Calu3 (cell line): ENCODE measurements at regions not wholly inside any gene's neighbourhood (a gene's known extent, or its start where the extent isn't known, plus 50 kb on each side); places are given as distances from the start of the nearest gene placed in this dataset.

Source experiments
- BruUV-seq: library from RNA; stranded (reverse); fragments of 400-500 nt; replicated peaks from 2 replicates; lab custom pipeline; 2021; lab: Mats Ljungman, UMichigan
- CTCF ChIA-PET: fragments of 300-600 bp; sonication (Branson Sonifier 250); formaldehyde crosslinking; loops from one replicate; lab custom pipeline; 2022; ENCODE audit warnings: antibody characterized with exemption; lab: Charles Lee
- DNase-seq: peaks from one replicate; pipeline ENCODE4 v3.0.0; 2022
- H3K27ac Mint-ChIP-seq: one replicate; pipeline ENCODE4 v1.8.0; 2022; ENCODE audit warnings: mixed read lengths; ENCODE audit not compliant: unreplicated experiment
- H3K27me3 Mint-ChIP-seq: one replicate; pipeline ENCODE4 v1.8.0; 2022; ENCODE audit warnings: mixed read lengths; ENCODE audit not compliant: unreplicated experiment
- H3K36me3 Mint-ChIP-seq: one replicate; pipeline ENCODE4 v1.8.0; 2022; ENCODE audit warnings: mild to moderate bottlenecking, moderate library complexity, mixed read lengths; ENCODE audit not compliant: insufficient read depth, unreplicated experiment
- H3K4me1 Mint-ChIP-seq: one replicate; pipeline ENCODE4 v1.8.0; 2022; ENCODE audit warnings: mild to moderate bottlenecking, low read depth, mixed read lengths; ENCODE audit not compliant: unreplicated experiment
- H3K4me3 Mint-ChIP-seq: one replicate; pipeline ENCODE4 v1.8.0; 2022; ENCODE audit warnings: mild to moderate bottlenecking, low read depth, moderate library complexity, mixed read lengths; ENCODE audit not compliant: unreplicated experiment
- H3K9me3 Mint-ChIP-seq: one replicate; pipeline ENCODE4 v1.8.0; 2022; ENCODE audit warnings: low read depth, mixed read lengths; ENCODE audit not compliant: unreplicated experiment
- intact Hi-C: fragments of 100-400 bp; cut with micrococcal nuclease; formaldehyde crosslinking; loops from one replicate; pipeline ENCODE4 v1.10.0; 2022; ENCODE audit not compliant: unreplicated experiment
- TF ChIP-seq, protein P1 (sequence below): fragments of 200-600 bp; IDR thresholded peaks from one replicate; pipeline ENCODE4 v1.8.0; 2022; ENCODE audit warnings: antibody characterized with exemption; ENCODE audit not compliant: unreplicated experiment

DNA sequence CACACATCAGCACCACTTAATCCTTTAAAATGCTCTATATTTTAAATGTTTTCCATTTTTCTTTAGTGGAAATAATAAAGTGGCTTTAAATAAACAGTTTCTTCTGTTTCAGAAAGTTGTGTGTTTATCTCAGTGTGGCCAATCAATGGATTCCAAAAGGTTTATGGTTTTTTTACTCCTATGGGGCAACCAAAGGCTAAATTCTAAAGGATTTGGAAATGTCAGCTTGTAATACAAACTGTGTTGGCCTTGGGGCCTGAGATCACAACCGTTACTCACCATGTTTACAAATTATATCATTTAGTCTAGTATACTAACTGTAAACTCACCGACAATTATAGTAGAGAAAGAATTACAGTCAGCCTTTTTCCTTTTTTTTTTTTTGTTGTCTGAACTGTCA, 827.2 kb downstream of the EPHA4 start:
- no TSS peak for BruUV-seq
- Mint-ChIP-seq H3K27me3 (no peaks in the 10 kb centered on the region), H3K9me3 (no peaks in the 10 kb centered on the region), H3K36me3 (no peaks in the 10 kb centered on the region), H3K4me3 (no peak overlapping the region), H3K27ac (no peak overlapping the region), H3K4me1 (no peaks in the 10 kb centered on the region)
- no peak for DNase-seq
- intact Hi-C loops: no loop called here
- CTCF ChIA-PET: interaction anchor here (0.8 kb wide), 1 partner anchor 714 kb away, joined by 4 read pairs; no protein-coding TSS in a partner anchor
- TF ChIP-seq, protein P1, sequence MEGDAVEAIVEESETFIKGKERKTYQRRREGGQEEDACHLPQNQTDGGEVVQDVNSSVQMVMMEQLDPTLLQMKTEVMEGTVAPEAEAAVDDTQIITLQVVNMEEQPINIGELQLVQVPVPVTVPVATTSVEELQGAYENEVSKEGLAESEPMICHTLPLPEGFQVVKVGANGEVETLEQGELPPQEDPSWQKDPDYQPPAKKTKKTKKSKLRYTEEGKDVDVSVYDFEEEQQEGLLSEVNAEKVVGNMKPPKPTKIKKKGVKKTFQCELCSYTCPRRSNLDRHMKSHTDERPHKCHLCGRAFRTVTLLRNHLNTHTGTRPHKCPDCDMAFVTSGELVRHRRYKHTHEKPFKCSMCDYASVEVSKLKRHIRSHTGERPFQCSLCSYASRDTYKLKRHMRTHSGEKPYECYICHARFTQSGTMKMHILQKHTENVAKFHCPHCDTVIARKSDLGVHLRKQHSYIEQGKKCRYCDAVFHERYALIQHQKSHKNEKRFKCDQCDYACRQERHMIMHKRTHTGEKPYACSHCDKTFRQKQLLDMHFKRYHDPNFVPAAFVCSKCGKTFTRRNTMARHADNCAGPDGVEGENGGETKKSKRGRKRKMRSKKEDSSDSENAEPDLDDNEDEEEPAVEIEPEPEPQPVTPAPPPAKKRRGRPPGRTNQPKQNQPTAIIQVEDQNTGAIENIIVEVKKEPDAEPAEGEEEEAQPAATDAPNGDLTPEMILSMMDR: no peak

DNA sequence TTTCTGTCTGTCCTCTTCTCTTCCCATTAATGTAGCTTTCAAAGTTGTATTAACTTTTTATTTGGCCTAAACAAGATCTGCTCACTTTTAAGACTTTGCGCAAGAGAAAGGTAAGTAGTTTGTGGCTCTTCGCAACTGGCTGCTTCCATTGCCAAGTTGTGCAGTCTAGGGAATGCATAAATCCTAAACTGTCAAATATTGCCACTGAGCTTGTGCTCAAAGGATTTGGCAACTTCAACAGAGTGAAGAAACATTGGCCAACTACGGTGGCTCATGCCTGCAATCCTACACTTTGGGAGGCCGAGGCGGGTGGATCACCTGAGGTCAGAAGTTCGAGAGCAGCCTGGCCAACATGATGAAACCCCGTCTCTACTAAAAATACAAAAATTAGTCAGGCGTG, 826.4 kb downstream of the EPHA4 start:
- H3K36me3 Mint-ChIP-seq: no peaks in the 10 kb centered on the region
- CTCF ChIA-PET: interaction anchor here (0.8 kb wide), 1 partner anchor 715 kb away, joined by 4 read pairs; no protein-coding TSS in a partner anchor
- DNase-seq: no peak
- BruUV-seq: no TSS peak
- TF ChIP-seq, protein P1: no peak
- H3K4me3 Mint-ChIP-seq: no peak overlapping the region
- H3K9me3 Mint-ChIP-seq: no peaks in the 10 kb centered on the region
- H3K27me3 Mint-ChIP-seq: no peaks in the 10 kb centered on the region
- H3K27ac Mint-ChIP-seq: no peak overlapping the region
- intact Hi-C loops: no loop called here
- no peaks in the 10 kb centered on the region for H3K4me1 Mint-ChIP-seq

DNA sequence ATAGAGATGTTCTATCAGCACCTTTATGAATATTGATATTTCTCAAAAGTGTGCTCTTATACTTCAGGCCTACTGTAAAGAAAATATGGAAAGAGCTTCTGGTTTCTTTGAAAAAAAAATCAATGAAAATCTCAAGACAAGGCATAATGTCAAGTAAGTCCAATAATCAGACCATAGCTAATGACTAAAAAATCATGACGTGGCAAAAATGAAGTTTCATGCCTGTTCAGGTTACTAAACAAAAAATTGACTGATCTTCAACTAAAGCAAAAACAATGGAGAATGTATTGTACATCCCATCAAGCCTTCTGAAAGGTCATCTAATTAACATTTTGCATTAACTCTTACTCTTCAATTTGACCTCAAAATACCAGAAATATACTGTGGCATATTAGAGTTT, 824.4 kb downstream of the EPHA4 start:
- DNase-seq: no peak
- H3K4me3 Mint-ChIP-seq: no peak overlapping the region
- no TSS peak for BruUV-seq
- intact Hi-C loops: no loop called here
- no peaks in the 10 kb centered on the region for H3K36me3 Mint-ChIP-seq
- peaks cover 4% of the 10 kb centered on the region for H3K9me3 Mint-ChIP-seq
- no peaks in the 10 kb centered on the region for H3K27me3 Mint-ChIP-seq
- no peak overlapping the region for H3K27ac Mint-ChIP-seq
- no peaks in the 10 kb centered on the region for H3K4me1 Mint-ChIP-seq
- CTCF ChIA-PET: interaction anchor here (0.6 kb wide), 2 partner anchors 52 to 1387 kb away, joined by 3 read pairs; no protein-coding TSS in a partner anchor
- TF ChIP-seq, protein P1: no peak

DNA sequence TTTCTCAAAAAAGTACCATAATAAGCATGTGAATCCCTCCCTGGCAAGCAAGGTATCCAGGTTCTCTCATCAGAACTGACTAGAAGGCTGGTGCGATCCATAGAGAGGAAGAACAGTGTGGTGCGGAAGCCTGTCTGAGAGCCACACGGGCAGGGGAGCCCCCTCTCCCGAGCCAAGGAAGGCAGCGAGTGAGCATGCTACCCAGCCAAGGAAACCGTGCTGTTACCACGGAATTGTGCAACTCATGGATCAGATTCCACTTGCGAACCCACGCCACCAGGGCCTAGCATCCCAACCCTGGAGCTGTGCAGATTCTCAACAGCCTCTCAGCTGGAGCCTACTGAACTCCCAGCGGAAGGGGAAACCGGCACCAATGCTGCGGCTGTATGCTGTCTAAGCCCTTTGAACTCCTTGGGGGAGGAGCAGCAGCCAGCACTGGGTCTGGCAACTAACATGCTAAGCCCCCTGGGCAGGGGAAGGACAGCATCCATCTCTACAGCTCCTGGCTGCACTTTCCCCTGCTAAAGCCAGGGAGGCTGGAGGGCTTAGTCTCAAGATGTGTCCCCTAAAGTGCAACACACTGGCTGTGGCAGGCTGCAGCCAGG, 823.1 kb downstream of the EPHA4 start:
- H3K4me3 Mint-ChIP-seq: no peak overlapping the region
- H3K27me3 Mint-ChIP-seq: no peaks in the 10 kb centered on the region
- H3K4me1 Mint-ChIP-seq: no peaks in the 10 kb centered on the region
- H3K36me3 Mint-ChIP-seq: no peaks in the 10 kb centered on the region
- H3K9me3 Mint-ChIP-seq: peaks cover 4% of the 10 kb centered on the region
- BruUV-seq: no TSS peak
- intact Hi-C loops: no loop called here
- no peak overlapping the region for H3K27ac Mint-ChIP-seq
- DNase-seq: no peak
- TF ChIP-seq, protein P1: no peak
- CTCF ChIA-PET: no interaction called here
